Right lung (tissue), 2 donors: ENCODE measurements at regions not wholly inside any gene's neighbourhood (a gene's known extent, or its start where the extent isn't known, plus 50 kb on each side); places are given as distances from the start of the nearest gene placed in this dataset.

Source experiments
- DNase-seq, 2 donors: peaks; one replicate each; pipeline ENCODE4 v3.0.0-alpha.2; 2013

GRCh38 chr7:52980129-52980528, 55.3 kb upstream of the POM121L12 start:
- DNase-seq: no peak

GRCh38 chr7:52973126-52973525, 62.3 kb upstream of the POM121L12 start:
- DNase-seq: no peak

DNA sequence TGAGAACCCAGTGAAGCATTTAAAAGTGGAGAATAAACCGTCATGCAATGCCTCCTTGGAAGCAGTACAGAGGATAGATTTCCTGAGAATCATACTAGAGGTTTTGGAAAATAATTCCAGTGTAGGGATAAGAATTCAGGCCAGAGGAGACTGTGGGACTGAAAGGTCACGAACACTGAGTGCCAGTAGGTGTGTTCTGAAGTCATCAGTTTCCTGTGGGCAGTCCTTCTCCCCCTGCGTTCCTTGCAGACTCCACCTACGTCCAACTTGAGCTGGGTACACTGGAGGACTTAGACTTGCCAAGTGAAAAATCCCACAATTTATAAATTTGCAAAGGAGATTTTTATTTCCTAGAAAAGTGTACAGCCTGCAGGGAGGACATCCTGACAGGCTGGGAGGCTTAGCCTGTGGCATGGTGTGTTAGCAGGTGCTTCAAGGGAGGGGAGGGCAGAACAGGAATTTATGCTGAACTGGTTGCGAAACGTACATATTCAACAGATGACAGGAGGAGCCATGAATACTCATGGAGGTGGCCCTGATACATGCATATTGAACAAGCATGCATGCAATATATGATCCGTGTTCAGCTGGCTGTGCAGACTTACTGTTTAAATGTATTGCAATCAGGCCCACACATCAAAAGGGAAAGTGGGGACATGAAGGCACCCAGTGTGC, 72.9 kb upstream of the POM121L12 start:
- no peak for DNase-seq

GRCh38 chr7:52961084-52961483, 74.3 kb upstream of the POM121L12 start:
- no peak for DNase-seq

DNA sequence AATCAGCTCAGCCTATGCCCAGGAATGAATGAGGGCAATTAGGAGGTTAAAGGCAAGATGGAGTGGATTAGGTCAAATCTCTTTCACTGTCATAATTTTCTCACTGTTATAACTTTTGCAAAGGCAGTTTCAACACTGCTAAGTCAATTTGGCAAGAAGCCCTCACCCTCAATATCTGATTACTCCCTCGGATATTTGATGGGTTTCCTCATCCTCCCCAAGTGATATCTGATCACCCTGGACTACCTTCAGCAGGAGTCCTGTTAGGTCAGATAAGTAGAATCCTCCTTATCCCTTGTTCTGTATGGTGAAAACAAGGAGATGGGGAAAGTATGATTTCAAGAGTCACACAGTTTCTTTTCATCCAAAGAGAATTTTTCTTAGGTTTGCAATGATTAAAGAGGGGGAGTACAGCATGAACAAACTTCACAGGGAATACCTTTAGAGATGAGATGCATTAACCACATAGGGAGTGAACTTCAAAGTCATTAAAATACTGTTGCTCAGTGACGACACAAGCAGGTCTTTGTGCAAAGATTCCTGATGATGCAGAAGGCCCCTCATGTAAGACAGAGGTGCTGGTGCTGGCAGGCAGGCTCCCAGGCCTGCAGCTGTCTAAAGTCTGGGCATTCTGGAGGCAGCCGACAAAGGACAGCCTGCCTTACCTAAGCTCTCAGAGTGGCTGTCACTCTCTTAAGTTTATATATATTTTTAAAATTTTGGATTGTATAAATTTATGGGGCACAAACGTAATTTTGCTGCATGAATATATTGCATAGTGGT, 75.4 kb upstream of the POM121L12 start:
- DNase-seq: no peak

GRCh38 chr7:52959336-52959735, 76.1 kb upstream of the POM121L12 start:
- DNase-seq: no peak

- DNase-seq: no peak
Observed at GRCh38 chr7:52958621-52959140, 76.8 kb upstream of the POM121L12 start.

DNA sequence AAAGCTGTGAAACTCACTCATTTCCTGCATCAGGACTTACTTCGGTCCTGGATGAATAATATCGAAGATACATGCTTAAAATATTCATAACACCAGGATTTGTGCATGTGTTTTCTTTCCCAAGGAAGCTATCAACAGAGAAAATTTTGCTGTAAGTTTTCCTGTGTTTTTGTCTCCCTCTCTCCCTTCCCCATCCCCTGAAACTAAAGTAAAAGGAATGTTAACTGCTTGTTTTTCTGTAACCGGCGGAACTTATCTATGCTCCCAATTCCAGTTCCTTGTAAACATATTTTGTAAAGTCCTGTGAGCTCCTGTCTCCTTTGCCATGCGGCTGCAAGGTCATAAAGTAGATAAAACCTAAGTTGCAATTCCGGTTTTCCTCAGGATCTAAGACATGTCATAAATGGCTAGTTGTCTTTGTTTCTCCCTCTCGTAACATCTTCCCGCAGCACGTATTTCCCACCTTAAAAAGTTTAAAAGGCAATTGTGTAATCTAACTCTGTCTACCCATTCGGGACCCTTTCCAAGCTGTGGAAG, 79.0 kb upstream of the POM121L12 start:
- no peak for DNase-seq

GRCh38 chr7:52955522-52955921, 79.9 kb upstream of the POM121L12 start:
- DNase-seq: no peak

DNA sequence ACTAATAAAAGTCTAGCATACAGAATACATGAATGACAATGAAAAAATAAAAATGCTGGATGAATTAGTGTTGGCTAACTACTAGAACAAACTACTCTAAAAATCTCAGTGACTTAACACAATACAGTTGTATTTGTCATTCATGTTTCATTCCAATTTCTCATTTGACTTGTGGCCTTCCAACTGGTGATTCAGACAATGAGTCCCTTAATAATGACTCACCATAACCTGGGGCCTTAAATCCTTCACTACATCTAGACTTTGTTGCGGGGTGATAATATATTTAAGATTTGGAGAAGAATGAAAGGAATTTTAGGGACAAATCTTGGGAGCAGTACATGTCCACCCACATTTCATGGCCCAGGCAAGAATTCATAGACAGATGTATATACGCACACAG, 90.5 kb upstream of the POM121L12 start:
- DNase-seq: no peak

- no peak for DNase-seq
Observed at GRCh38 chr7:52940481-52940880, 95.0 kb upstream of the POM121L12 start.

- DNase-seq: no peak
Observed at GRCh38 chr7:52938455-52939133, 96.8 kb upstream of the POM121L12 start.

DNA sequence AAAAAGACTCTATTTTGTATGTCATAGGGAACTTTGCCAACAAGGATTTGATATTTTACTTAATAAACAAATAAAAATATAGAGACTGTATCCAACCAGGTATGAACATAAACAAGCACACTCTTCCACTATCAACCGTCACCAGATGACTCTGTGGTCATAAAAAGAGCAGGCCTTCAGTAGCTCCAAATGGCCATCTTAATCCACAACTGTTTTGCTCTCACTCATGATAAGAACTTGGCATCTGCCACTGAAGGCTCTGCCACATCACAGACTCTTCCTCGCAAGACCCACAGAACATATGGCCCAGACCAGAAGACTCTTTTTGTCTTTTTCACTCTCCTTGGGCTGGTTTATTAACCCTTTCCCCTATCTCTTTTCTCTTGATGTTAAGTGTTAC, 98.7 kb upstream of the POM121L12 start:
- DNase-seq: no peak

DNA sequence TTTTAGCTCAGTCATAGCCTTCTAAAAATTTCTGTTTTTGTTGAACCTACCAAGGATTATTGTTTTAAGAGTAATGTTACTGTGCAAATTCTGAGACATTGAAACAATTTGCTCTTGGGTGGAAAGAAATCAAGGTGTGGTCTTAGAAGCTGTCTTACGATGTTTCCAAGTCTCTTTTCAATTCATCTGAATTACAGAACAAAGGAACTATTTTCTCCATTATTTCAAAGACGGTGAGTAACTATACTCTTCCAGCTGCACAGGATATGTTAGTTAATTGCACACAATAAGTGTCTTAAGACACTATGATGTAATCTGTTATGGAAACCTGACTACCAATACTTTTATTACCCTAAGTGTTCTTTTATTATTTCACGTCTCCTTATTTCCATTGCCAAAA, 106.8 kb upstream of the POM121L12 start:
- no peak for DNase-seq

DNA sequence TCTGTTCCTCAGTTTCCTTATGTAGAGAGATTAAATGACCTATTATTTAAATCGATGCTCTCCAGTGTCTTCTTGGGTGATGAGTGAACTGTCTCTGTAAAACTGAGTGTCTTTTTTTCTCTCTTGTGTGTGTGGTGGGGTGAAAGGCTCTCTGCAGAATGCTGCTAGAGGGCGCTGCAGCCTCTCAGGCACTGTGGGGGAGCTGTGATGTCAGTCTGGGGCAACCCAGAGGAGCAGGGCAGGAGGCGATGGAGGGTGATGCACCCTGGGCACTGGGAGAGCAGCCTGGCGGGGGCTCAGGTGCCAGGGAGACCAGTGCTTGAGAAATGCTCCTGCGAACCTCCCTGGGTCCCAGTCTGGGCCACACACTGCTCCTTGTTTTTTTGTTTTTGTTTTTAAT, 110.1 kb upstream of the POM121L12 start:
- no peak for DNase-seq

DNA sequence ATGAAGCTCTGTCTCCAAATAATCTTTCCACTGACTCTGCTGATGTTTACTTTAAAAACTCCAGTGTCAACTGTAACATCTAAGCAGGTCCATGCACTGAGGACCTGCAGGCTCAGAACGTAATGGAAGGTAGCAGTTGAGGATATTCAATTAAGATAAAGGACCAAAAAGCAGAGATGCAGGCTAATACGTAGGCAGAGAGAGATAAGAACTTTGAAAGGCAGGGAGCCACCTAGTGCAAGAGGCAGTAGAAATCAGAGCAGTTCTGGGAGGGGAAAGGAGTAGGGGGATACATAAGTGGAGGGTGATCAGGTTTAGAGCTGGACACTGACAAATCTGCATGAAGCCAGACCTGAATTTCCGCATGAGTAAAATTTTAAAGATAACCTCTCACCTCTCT, 114.5 kb upstream of the POM121L12 start:
- no peak for DNase-seq

- no peak for DNase-seq
Observed at GRCh38 chr7:52917982-52918578, 117.4 kb upstream of the POM121L12 start.

DNA sequence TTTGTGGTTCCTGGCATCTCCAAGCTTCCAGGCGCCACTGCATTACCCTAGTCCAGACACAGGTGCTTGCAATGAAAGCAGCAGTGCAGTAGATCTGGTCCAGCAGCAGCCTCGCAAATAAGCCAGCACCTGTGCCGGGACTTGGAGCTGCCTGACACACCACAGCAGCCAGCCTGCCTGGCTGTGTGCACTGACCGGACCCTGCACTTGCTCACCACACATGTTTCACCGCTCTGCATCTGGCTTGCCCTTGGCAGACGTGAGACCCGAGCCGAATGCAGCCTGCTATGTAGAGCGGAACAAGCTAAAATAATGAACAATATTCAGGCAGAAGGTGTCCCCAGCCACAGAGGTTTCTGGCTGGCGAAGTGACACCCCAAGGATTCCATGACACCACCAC, 123.6 kb upstream of the POM121L12 start:
- DNase-seq: no peak

- no peak for DNase-seq
Observed at GRCh38 chr7:52911326-52911725, 124.1 kb upstream of the POM121L12 start.

- no peak for DNase-seq
Observed at GRCh38 chr7:52909935-52910334, 125.5 kb upstream of the POM121L12 start.

- no peak for DNase-seq
Observed at GRCh38 chr7:52909131-52909530, 126.3 kb upstream of the POM121L12 start.

- DNase-seq: no peak
Observed at GRCh38 chr7:52897713-52898112, 137.7 kb upstream of the POM121L12 start.
